Glutamatergic neuron (in vitro differentiated cells): ENCODE measurements at regions not wholly inside any gene's neighbourhood (a gene's known extent, or its start where the extent isn't known, plus 50 kb on each side); places are given as distances from the start of the nearest gene placed in this dataset.

Experiments used
- DNase-seq: peaks from one replicate; pipeline ENCODE4 v3.0.0; 2022
- H3K27ac Mint-ChIP-seq: one replicate; pipeline ENCODE4 v1.8.0; 2020; ENCODE audit warnings: mild to moderate bottlenecking, mixed read lengths, inconsistent platforms; ENCODE audit not compliant: unreplicated experiment
- H3K27me3 Mint-ChIP-seq: one replicate; pipeline ENCODE4 v1.8.0; 2020; ENCODE audit warnings: mild to moderate bottlenecking, moderate library complexity, mixed read lengths, inconsistent platforms; ENCODE audit not compliant: unreplicated experiment
- H3K36me3 Mint-ChIP-seq: one replicate; pipeline ENCODE4 v1.8.0; 2020; ENCODE audit warnings: mild to moderate bottlenecking, mixed read lengths, inconsistent platforms; ENCODE audit not compliant: unreplicated experiment
- H3K4me1 Mint-ChIP-seq: one replicate; pipeline ENCODE4 v1.8.0; 2020; ENCODE audit warnings: mild to moderate bottlenecking, low read depth, mixed read lengths, inconsistent platforms; ENCODE audit not compliant: unreplicated experiment
- H3K4me3 Mint-ChIP-seq: one replicate; pipeline ENCODE4 v1.8.0; 2020; ENCODE audit warnings: mild to moderate bottlenecking, mixed read lengths, inconsistent platforms; ENCODE audit not compliant: unreplicated experiment
- H3K9me3 Mint-ChIP-seq: one replicate; pipeline ENCODE4 v1.8.0; 2020; ENCODE audit warnings: mild to moderate bottlenecking, moderate library complexity, mixed read lengths, inconsistent platforms; ENCODE audit not compliant: unreplicated experiment
- TF ChIP-seq, protein P1 (sequence below): fragments of 200-600 bp; sonication (generic); IDR thresholded peaks from one replicate; pipeline ENCODE4 v1.5.0; 2021; ENCODE audit not compliant: partially characterized antibody, unreplicated experiment

DNA sequence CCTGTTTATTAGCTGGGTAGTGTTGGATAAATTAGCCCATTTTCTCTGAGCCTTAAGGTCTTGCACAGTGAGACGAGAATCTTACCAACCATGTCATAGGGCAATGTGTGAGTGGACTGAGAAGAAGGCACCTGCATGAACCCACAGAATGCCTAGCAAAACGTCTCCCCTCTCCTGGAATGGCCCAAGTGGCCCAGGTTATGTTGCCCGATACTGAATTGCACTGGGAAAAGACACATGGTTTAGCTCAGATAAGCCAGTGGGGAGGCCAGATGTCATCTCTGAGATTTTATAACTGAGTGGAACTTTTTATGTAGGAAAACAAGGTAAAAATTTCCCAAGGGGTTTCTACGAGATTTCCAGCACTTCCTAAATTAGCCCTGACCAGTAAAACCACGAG is 104.7 kb upstream of the IKZF1 start:
- no peak overlapping the region for H3K27ac Mint-ChIP-seq
- H3K4me1 Mint-ChIP-seq: no peaks in the 10 kb centered on the region
- peaks cover 8% of the 10 kb centered on the region for H3K36me3 Mint-ChIP-seq
- H3K9me3 Mint-ChIP-seq: no peaks in the 10 kb centered on the region
- no peaks in the 10 kb centered on the region for H3K27me3 Mint-ChIP-seq
- TF ChIP-seq, protein P1, sequence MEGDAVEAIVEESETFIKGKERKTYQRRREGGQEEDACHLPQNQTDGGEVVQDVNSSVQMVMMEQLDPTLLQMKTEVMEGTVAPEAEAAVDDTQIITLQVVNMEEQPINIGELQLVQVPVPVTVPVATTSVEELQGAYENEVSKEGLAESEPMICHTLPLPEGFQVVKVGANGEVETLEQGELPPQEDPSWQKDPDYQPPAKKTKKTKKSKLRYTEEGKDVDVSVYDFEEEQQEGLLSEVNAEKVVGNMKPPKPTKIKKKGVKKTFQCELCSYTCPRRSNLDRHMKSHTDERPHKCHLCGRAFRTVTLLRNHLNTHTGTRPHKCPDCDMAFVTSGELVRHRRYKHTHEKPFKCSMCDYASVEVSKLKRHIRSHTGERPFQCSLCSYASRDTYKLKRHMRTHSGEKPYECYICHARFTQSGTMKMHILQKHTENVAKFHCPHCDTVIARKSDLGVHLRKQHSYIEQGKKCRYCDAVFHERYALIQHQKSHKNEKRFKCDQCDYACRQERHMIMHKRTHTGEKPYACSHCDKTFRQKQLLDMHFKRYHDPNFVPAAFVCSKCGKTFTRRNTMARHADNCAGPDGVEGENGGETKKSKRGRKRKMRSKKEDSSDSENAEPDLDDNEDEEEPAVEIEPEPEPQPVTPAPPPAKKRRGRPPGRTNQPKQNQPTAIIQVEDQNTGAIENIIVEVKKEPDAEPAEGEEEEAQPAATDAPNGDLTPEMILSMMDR: no peak
- H3K4me3 Mint-ChIP-seq: no peak overlapping the region
- no peak for DNase-seq

DNA sequence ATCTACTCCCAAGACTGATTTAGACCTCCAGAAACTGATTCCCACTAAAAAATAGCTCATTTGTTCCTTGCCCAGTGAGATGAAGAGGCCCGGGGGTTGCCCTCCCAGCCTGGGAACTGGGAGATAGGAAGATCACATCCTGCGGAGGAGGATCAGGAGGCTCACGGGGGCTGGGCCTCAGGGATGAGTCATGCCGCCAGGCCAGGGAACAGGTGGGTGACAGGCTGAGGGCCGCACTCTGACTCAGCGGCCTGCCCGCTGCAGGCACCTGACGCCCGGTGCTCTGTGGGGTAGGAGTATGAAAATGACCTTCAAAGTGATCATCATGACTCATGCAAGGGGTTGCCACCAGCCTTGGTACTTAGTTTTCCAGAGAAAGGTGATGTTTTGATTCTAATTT is 104.5 kb upstream of the ZPBP start:
- Mint-ChIP-seq H3K27ac (no peak overlapping the region), H3K36me3 (peaks cover 8% of the 10 kb centered on the region), H3K9me3 (no peaks in the 10 kb centered on the region), H3K4me3 (no peak overlapping the region), H3K4me1 (no peaks in the 10 kb centered on the region), H3K27me3 (no peaks in the 10 kb centered on the region)
- peak; percentile 44 for DNase-seq
- TF ChIP-seq, protein P1: no peak

DNA sequence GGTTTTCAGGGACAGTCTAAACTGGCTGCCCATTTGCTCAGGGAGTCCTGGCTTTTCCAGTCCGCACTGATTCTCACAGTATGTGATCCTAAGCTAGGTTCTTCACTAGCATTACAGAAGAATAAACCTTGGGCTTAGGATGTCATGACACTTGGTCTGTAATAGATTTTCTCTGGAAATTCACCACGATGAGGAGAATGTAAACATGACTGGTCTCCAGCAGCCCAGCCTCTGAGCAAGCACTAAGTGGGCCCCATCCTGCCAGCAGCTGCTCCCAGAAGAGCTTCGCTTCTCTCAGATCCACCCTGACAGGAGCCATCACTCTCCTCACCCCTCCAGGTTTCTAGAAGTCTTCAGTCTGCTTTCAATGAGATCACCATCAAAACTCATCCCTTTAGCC is 103.7 kb upstream of the ZPBP start:
- no peaks in the 10 kb centered on the region for H3K4me1 Mint-ChIP-seq
- TF ChIP-seq, protein P1: no peak
- H3K36me3 Mint-ChIP-seq: peaks cover 8% of the 10 kb centered on the region
- H3K27ac Mint-ChIP-seq: no peak overlapping the region
- no peaks in the 10 kb centered on the region for H3K27me3 Mint-ChIP-seq
- DNase-seq: no peak
- H3K9me3 Mint-ChIP-seq: no peaks in the 10 kb centered on the region
- no peak overlapping the region for H3K4me3 Mint-ChIP-seq

DNA sequence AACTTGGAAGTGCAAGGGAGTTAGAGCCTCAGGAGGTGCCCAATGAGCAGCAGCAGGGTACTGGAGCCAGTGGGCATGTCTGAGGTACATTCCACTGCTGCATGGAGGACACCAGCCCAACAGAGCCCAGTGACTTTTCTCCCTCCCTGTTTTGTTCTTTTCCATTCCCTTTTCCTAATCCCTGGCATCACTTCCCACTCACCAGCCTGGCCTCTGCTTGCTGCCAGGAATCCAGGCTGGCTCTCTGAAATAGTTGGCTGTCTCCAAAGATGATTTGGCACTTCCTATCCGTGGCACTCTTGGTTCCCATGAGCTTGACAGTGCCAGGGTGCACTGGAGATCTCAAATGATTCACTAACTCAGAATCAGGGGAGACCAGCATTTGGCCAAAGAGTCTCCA is 97.7 kb upstream of the ZPBP start:
- H3K36me3 Mint-ChIP-seq: no peaks in the 10 kb centered on the region
- no peak for DNase-seq
- TF ChIP-seq, protein P1: no peak
- H3K9me3 Mint-ChIP-seq: no peaks in the 10 kb centered on the region
- no peak overlapping the region for H3K27ac Mint-ChIP-seq
- no peaks in the 10 kb centered on the region for H3K4me1 Mint-ChIP-seq
- H3K27me3 Mint-ChIP-seq: no peaks in the 10 kb centered on the region
- H3K4me3 Mint-ChIP-seq: no peak overlapping the region

DNA sequence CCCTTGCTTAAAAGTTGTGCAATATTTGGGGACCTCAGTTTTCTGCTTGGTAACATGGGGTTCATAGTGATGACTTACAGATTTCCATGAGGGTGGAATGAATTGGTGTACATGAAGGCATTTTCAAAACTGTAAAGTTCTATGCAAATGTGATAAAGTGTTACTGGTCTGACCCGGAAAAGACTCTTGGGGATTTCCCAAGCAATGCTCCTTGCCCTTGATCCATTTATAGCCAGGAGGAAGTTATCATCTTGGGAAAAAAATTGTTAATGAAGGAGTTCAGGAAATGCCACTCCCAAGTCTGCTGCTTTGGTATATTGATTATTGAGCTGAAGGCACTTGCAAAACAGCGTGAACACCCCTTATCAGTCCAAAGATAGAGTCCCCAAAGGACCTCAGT is 96.3 kb upstream of the ZPBP start:
- no peaks in the 10 kb centered on the region for H3K27me3 Mint-ChIP-seq
- no peaks in the 10 kb centered on the region for H3K4me1 Mint-ChIP-seq
- DNase-seq: no peak
- no peak overlapping the region for H3K4me3 Mint-ChIP-seq
- no peaks in the 10 kb centered on the region for H3K36me3 Mint-ChIP-seq
- no peak overlapping the region for H3K27ac Mint-ChIP-seq
- H3K9me3 Mint-ChIP-seq: no peaks in the 10 kb centered on the region
- TF ChIP-seq, protein P1: no peak
